ENCODE measurements at regions not wholly inside any gene's neighbourhood (a gene's known extent, or its start where the extent isn't known, plus 50 kb on each side); places are given as distances from the start of the nearest gene placed in this dataset.
A peak's percentile ranks its signal among the peaks of the same experiment; 100 is the strongest.
"Not testable (repeated sequence)": the region's sequence is repeated elsewhere in the genome, so short reads cannot be mapped to it uniquely, and the experiment has no call there.

DNA sequence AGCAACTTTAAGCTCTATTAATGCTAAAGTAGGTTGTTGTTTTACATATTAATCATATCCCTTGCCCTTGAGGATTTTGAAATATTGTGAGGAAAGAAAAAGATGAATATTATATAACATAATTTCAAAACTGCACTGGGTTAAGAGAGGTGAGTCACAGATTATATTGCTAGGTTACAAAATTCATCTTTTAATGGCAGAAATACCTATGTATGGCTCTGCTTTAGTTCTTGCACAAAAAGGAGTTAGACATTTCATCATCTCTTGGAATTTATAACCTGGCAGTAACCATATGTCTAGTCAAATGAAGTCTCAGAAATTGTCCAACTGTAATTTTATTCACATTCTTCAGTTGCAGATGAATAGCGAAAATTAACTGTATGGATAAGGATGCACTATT is 2041.1 kb downstream of the OLFM4 start:
- no peak for DNase-seq

DNA sequence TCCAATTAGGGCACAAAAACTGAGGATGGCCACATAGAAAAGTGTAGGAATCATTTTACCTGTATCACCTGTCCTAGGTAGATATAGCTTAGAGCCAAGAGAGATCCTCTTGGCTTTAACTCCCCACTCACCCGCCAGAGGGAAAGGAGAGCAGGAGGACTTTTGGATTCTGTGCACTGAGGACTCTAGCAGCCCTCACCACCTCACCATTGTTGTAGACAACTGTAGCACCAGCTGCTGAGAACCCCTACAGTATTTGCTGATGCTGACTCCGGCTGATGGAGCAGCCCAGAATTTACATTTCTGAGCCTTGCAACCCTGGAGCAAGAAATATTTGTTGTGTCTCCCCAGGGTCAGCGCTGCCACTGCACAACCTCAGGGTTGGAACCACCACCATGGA is 2044.4 kb downstream of the OLFM4 start:
- no peak for DNase-seq

DNA sequence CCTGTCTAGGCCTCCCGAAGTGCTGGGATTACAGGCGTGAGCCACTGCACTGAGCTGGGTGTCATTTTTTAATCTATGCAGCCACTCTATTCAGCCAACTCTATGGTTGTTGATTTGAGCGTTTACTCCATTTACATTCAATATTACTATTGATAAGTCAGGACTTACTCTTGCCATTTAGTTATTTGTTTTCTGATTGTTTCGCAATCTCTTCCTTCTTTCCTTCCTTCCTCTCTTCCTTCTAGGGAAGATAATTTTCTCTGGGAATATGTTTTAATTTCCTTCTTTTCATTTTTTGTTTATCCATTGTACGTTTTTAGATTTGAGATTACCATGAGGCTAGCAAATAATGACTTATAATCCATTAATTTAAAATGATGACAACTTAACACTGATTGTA is 2056.0 kb downstream of the OLFM4 start:
- no peak for DNase-seq

DNA sequence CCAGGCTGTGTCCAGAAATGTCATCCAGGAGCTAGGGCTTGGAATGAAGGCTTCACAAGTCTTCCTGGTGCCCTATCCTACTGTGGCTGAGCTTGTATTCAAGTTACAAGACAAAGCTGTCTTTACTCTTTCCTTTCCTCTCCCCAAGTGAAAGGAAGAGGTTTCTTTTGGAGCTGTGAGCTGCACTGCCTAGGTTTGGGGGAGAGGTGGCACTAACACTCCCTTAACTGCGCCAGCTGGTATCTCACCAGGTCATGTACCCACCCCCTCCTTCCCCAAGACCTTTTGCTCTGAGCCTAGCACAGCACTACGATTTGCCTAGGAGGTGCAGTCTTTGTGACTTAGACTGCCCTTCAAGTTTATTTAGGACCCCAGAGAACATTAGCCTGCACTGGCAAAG is 2053.6 kb upstream of the PRR20A start:
- no peak for DNase-seq

- DNase-seq: no peak
Observed at GRCh38 chr13:55090612-55091011, 2050.1 kb upstream of the PRR20A start.

GRCh38 chr13:55091172-55091571 is 2049.5 kb upstream of the PRR20A start:
- no peak for DNase-seq

DNA sequence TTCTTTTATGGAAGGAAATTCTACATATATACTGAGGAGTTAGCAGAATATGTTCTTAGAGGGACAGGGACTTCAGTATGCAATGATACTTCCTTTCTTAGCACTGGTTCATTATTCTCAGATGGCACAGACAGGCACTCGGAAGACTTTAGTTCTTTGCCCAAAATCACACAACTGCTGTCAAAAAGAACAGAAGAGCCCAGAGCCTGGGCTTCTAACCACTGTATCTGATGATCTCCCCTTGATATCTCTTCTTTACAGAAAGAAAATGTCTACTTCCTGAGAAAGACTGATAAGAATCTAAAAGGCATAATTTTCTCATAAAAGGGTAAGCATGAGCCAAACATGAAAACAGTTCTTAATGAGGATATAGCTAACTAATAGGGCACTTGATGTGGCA is 2034.2 kb upstream of the PRR20A start:
- DNase-seq: no peak

GRCh38 chr13:55120631-55121030 is 2020.1 kb upstream of the PRR20A start:
- DNase-seq: no peak

DNA sequence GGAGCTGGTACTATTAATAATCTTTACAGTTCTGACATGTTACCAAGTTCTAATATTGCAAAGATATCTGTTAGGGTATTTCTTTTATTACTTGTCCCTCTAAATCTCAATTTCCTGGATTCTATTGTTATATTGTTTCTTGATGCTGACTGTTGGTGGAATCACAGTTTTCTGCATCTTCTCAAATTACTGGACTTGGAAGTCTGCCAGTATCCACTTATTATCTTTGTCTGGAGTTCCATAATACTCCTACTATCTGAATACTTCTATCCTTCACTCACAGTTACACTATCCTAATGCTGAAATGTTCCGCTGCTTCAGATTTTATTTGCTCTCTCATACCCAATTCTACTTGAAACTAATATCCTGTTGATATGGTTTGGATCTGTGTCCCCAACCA is 1985.7 kb upstream of the PRR20A start:
- no peak for DNase-seq

DNA sequence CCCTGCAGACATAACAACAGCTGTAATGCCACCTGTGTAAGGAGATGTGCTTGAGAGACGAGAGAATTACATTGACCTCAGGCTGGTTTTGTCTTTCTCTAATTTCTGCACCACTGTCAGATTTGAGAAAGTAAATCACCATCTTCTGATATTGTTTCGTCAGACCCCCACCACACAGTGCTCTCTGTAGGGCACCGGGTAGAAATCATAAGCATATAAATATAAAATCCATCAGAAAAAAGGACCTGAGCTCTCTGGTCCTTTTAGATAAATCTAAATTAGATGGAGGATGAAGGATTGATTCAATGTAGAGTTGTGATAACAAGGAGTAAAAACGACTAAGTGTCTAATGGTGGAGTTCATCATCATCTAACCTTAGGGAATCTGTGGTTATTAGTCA is 1981.0 kb upstream of the PRR20A start:
- DNase-seq: no peak

DNA sequence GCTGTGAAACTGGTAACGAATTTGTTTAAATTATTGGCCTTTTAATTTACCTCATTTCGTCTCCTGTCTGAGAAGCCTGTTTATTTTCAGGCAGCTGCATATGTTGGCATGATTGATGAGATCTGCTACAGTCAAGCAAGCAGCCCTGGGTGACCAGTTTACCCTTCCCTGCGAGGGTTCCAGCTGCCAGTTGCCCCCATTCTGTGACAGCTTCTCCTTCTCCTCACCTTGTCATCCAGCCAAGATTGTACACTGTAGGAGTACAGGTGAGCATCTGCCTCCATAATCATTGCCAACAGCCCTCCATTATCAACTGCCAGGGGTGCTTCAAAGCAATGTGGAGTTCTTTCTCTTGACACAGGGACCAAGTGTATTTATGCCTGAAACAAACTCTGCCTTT is 1979.9 kb upstream of the PRR20A start:
- peak; percentile 59 to 76 for DNase-seq

GRCh38 chr13:55178582-55178981 is 1962.1 kb upstream of the PRR20A start:
- not testable (repeated sequence) for DNase-seq

DNA sequence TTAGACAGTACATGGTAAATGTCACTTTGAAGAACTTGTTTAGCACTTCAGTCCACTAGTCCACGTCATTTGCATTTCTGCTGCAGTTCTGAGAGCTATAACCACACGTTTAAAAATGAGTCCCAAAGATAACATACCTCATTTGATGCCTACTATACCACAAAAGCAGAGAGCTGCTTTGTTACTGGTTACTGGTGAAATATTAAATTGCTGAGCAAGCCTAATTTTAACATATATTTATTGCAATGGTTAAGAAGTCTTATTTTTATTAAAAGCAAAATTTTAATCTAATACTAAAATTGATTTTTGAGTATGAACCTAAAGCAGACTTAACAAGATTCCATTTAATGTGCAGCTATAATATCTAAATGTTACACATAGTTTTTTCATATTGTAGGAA is 1949.7 kb upstream of the PRR20A start:
- no peak for DNase-seq

DNA sequence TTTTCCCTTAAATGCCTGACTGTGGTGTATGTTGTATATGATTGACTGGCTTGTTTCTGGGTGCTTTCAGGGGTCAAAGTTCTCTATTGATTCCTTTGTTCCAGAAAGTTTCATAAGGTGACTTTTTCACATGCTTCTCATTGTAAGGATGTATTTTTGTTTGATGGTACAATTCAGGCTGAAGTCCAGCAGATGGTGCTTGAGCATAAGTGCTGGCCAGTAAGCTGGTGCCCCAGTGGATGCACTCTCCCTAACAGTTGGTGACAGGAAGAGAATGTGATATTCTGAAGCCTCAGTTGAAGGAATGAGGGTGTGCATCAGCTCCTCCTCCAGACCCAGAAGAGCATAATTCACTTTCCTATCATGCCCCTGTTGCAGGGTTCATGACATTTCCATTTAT is 1941.6 kb upstream of the PRR20A start:
- peak in 1 of 2 experiments; percentile 8 for DNase-seq

DNA sequence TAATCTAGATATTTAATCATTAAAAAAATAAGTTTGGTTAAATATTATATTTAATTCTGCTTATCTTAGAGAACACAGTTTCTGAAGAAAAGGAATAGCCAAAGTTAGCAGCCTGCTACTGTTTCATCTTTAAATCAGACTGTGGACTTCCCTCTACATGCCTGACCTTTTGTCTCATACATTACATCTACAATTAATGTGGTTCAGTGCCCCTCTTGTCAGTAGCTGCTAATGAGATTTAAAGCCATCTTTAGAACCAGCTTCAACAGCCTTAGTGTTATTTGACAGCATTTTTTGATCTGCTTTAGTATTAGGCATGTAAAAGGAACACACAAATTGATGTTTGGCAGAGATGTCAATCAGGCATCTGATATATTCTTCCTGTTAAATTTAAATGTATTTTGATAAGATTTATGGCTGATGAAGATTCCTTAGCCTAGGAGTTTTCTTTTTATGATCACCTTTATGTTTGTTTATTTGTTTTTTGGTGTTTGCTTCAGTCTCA is 1925.8 kb upstream of the PRR20A start:
- DNase-seq: no peak

GRCh38 chr13:55219538-55219937 is 1921.2 kb upstream of the PRR20A start:
- no peak for DNase-seq

GRCh38 chr13:55229906-55230569 is 1910.7 kb upstream of the PRR20A start:
- DNase-seq: no peak

- no peak for DNase-seq
Observed at GRCh38 chr13:55230570-55230908, 1910.2 kb upstream of the PRR20A start.

DNA sequence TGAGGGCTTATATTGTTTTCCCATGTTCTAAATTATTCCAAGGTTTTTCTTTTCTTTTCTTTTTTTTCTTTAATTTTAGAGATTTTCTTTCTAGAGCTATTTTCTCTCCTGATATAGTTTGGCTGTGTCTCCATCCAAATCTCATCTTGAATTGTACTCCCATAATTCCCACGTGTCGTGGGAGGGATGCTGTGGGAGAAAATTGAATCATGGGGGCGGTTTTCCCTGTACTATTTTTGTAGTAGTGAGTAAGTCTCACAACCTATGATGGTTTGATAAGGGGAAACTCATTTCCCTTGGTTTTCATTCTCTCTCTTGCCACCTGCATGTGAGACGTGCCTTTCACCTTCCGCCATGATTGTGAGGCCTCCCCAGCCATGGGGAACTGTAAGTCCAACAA is 1906.4 kb upstream of the PRR20A start:
- no peak for DNase-seq

DNA sequence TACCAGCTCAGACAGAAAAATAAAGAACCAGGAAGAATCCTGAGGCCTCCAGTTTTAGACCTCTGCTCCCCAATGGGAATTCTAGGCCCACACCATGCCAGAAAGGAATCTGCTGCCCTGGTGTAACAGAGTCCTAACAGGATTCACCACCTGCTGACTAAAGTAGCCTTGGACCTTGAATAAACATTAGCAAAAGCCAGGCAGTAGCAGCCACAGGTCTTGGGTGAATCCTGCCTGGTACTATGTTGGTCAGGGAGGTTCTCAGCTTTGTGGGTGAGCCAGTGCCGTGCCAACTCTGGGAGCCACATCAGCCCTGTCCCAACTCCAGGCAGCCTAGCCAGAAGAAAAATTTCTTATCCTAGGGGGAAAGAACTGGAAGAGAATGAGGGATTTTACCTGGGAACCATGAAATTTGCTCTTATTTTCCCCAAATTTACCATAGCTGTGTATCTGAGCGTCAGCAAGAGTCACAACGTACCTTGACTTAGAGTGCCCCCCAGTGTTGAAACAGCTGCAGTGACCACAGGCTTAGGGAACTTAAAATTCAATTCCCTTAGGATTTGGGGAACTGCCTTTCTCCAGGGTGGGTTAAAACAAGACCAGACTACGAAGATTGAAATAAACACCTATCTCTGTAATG is 1895.6 kb upstream of the PRR20A start:
- no peak for DNase-seq

DNA sequence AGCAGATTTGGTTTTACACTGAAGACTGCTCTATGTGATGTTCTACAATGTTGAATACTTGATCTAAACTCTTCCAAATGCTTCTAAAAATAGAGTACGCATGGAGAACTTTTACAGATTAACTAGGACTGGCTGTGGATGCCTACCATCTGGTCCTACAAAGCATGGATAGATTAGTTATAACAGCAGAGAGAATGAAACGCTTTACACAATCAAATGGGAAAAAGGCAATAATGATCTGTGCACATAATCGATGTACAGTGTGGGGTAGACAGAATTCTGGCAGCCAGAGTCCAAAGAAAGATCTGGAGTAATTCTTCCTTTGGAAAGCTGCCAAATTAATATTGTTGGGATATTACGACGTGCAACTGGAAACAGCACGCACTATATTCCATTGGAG is 1885.5 kb upstream of the PRR20A start:
- DNase-seq: no peak

DNA sequence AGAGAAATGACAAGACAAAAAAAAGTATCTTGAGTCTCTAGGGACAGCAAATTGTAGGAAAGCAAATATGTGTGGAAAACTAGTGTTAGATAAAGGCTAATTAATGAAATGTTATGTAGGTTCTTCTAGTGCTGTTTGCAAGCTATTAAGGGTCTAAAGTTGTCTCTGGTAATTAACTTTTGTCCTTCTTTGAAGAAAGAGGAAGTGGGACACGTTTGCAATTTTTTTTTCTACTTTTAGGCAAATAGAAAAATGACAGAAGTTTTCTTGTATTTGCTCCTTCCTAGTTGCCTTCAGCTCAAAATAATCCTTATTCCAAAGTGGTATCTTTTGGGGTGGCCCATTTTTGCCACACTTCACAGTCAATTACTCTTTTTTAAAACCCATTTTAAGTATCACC is 1877.7 kb upstream of the PRR20A start:
- DNase-seq: no peak

- no peak for DNase-seq
Observed at GRCh38 chr13:55266644-55267043, 1874.1 kb upstream of the PRR20A start.

DNA sequence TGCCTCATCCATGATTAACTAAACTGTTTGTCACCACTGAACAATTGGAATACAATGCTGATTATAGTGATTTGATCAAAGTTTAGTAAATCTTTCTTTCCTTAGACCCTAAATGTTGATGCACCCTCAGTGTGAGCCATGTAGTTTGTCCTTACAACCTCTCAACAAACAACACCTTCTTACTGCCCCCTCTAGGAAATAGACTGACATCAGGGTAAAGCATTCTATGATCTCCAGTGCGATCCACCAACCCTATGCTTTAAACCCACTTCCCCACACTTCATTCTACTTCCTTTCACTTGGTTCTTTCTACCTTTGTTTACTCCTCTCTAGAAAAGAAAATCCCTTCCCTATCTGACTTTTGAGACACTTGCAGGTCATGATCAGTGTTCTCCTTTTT is 1842.5 kb upstream of the PRR20A start:
- no peak for DNase-seq

GRCh38 chr13:55302568-55302967 is 1838.2 kb upstream of the PRR20A start:
- DNase-seq: no peak

Measured in NCI-H1930 (cell line).